HG03558 (cell line): ENCODE measurements at regions not wholly inside any gene's neighbourhood (a gene's known extent, or its start where the extent isn't known, plus 50 kb on each side); places are given as distances from the start of the nearest gene placed in this dataset.
"Not testable (repeated sequence)": the region's sequence is repeated elsewhere in the genome, so short reads cannot be mapped to it uniquely, and the experiment has no call there.

Experiments used
- ATAC-seq: cut with Tn5 transposase; IDR thresholded peaks from one replicate; pipeline ENCODE4 v1.9.1; 2021; ENCODE audit warnings: moderate number of reproducible peaks; ENCODE audit not compliant: unreplicated experiment; ENCODE audit errors: extremely low read depth

DNA sequence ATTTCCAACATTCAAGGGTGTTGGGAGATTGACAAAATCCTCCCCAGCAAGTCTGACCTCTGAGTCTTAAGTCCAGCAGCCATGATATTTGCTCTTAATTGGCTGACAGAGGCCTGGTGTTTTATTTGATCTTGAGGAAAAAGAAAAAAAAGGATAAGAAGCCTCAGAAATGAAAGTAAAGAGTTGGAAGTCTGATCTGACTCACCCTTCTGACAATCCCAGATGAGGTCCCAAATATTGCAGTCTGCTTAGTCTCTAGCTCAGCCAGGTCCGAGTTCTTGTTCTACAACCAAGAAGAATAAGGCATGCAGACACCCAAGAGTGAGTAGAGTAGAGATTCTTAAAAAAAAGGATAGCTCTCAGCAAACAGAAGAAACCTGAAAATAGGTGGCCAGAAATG, 632.5 kb upstream of the ST8SIA4 start:
- ATAC-seq, result no peak

DNA sequence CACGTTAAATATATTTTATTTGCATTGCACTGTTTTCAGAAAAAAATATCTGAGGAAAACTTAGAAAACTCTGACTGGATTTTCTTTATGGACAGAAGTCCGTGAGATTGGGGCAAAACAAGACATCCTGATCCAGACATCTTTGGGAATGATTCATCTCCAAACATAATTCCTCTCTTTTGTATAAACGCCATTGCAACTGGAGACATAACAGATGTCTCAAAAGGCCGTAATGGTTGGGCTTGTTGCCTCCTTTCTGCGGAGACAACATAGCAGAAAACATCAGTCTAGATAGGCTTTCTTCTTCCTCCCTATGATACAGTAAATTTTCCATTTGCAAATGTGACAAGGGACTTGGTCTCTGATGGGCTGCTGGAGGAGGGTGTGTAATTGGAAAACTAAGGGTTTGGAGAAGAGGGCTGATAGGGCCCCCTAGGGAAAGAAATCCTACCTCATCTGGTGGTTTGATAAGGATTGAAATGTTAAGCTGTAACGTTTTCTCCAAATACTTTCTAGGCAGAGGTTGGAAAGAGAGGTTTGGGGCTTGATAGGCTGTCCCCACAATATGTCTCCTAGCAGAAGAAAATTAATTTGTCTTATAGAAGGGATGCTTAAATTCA, 631.5 kb upstream of the ST8SIA4 start:
- no peak for ATAC-seq

DNA sequence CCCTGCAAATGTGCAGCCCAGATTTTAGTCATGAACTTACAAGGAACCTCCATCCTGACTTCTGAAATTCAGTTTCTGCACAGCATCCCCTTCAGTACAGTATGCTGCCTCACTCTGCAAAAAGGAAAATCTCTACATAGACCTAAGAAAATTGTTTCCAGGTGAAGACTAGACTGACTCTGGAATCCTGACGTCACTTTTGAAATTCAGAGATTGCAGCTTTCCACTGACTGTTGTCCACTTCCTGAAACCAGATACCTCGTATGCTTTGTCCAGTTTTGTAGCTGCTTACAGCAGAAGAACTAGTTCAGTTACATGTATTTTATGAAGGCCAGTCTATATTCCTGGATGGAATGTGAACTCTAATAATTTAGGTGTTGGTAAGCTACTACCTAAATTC, 629.3 kb upstream of the ST8SIA4 start:
- no peak for ATAC-seq

DNA sequence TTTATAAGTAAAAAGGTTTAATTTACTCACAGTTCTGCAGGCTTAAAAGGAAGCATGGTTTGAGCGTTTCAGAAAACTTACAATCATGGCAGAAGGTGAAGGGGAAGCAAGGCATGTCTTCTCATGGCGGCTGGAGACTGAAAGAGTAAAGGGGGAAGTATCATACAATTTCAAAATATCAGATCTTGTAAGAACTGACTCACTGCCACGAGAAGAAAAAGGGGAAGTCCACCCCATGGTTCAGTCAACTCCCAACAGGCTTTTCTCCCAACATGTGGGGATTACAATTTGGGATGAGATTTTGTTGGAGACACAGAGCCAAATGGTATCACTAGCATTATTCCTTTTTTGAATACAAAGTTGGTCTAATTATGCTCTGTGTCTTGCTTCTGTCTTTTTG, 627.9 kb upstream of the ST8SIA4 start:
- ATAC-seq, result no peak

DNA sequence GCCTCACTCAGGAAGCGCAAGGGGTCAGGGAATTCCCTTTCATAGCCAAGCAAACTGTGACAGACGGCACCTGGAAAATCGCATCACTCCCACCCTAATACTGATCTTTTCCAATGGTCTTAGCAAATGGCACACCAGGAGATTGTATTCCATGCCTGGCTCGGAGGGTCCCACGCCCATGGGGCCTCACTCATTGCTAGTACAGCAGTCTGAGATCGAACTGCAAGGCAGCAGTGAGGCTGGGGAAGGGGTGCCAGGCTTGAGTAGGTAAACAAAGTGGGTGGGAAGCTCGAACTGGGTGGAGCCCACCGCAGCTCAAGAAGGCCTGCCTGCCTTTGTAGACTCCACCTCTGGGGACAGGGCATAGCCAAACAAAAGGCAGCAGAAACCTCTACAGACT, 626.0 kb upstream of the ST8SIA4 start:
- not testable (repeated sequence) for ATAC-seq

DNA sequence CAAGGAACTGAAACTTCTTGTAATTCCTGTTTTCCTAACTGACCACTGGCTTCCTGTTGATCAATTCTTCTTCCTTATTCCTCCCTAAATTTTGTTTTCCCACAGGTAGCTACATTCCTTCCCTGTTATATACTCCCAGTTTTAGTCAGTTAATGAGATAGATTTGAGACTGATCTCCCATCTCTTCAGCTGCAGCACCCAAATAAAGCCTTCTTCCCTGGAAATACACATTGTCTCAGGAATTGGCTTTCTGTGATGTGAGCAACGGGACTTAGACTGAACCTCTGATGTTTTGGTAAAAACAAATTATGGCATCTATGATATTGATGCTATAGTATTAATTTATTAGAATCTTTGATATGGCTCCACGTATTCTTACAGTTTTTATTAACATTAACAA, 617.3 kb upstream of the ST8SIA4 start:
- ATAC-seq, result no peak

DNA sequence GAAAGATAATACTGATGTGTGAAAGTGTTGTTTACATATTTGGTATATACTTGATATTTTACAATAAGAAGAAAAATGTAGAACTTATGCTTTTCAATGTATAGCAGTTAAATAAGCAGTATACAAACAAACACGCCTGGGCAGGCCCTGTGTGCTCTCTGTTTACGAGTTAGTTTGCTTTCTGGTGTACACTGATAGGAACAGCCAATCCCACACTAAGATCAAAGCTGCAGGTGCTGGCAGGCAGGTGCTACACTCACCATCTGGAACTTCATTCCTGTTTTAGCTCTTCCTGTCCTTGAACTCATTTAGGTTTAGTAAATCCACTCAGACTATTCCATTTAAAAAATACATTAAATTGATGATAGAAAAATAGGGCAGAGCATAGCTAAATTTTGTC, 614.7 kb upstream of the ST8SIA4 start:
- no peak for ATAC-seq

DNA sequence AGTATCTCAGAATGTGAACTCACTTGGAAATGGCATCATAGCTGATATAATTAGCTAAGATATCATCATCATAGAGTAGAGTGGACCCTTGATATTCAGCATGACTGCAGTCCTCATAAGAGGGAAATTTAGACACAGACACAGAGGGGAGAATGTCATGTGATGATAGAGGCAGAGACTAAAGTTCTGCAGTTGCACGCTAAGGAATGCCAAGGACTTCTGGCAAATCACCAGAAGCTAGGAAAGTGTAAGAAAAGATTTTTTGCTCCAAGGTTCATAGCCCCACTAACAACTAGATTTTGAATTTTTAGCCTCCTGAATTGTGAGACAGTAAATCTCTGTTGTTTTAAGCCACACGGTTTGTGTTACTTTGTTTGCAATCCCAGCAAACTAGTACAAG, 612.6 kb upstream of the ST8SIA4 start:
- no peak for ATAC-seq

DNA sequence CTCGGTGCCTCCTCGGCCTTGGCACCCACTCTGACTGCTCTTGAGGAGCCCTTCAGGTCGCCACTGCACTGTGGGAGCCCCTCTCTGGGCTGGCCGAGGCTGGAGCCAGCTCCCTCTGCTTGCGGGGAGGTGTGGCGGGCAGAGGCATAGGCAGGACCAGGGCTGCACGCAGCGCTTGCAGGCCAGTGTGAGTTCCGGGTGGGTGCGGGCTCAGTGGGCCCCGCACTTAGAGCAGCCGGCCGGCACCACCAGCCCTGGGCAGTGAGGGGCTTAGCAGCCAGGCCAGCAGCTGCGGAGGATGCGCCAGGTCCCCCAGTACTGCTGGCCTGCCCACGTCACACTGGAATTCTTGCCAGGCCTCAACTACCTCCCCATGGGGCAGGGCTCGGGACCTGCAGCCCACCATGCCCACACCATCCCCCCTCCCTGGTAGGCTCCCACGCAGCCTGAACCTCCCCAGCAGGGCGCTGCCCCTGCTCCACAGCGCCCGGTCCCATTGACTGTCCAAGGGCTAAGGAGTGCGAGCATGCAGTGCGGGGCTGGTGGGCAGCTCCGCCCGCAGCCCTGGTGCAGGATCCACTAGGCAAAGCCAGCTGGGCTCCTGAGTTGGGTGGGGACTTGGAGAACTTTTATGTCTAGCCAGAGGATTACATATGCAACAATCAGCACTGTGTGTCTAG, 602.9 kb upstream of the ST8SIA4 start:
- ATAC-seq, result no peak

DNA sequence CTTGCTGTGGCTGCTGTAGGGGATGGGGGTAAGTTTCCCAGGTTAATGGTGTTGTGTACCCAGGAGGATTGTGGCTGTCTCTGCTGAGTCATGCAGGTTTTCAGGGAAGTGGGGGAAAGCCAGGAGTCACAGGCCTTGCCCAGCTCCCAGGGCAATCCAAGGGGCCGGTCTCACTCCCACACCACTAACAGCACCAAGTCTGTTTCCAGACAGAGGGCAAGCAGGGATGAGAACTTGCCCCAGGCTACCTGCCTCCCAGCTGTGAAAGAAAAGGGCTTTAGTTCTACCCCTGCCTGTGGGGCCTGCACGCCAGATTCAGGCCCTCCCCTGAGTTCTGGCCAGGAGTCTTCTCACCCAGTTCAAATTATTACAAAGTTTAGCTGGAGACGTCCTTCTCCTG, 579.8 kb upstream of the ST8SIA4 start:
- no peak for ATAC-seq

DNA sequence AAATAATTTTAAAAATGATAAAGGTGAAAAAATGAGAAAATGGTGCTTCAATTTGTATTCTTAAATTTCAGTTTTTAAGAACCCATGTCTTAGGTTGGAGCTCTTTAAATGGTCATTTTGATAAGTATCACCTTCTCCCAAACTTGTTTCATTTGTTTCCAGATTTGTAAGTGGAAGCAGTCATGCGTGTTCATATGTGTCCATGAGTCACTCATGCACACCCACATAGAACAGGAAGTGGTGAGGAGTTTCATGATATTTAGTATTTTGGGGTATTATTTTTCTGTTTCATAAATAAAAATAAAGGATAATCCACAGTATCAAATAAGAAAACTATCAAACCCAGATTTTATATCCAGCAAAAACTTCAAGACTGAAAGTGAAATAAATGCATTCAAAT, 570.4 kb upstream of the ST8SIA4 start:
- no peak for ATAC-seq

DNA sequence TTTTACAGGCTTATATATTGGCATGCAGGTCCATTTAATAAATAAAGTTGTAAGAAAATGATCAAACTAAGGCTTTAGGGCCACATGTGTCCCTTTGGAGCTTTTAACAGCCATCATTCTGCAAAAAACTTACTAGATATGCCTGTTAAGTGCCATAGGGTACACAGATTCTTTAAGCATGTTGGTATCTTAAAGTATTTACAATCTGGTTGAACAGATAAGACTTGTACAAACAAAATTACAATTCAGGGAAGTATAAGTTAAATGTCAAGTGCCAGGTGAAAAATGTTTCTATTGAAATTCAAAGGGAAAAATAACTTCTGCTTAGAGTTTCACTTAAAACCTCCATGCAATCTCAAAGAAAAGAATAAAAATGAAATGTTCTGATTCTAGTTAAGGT, 558.4 kb upstream of the ST8SIA4 start:
- no peak for ATAC-seq

DNA sequence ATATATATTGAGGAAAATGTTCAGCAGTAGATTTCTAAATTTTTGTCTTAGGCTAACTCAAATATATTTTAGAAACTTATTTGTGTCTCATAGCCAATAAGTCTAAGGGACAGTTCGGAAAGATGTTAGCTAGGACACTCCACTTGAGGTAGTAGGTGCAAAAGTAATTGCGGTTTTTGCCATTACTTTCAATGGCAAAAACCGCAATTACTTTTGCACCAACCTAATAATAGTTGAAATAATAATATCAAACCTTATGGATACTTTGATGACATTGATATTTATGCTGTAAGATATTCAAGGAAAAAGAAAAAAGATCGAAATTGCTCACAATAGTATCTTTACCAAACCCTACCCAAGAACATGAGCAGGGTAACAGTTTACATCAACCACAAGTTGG, 555.5 kb upstream of the ST8SIA4 start:
- ATAC-seq, result no peak

DNA sequence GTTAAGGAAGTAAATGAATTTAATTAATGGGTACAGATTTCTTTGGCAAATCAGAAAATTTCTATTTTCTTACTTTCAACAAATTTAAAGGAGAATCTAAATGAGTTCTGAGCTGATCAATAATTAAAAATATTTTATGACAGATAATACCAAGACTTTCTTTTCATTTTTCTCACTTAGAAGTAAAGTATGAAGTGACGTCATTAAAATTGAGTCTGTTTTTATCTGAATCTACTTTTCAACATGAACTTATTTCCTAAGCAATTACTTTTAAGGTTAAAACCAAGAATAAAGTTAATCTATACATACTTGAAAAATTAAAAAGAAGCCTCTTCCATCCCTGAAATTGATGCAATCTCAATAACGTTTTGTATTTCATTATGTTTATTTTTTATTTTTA, 552.8 kb upstream of the ST8SIA4 start:
- no peak for ATAC-seq

DNA sequence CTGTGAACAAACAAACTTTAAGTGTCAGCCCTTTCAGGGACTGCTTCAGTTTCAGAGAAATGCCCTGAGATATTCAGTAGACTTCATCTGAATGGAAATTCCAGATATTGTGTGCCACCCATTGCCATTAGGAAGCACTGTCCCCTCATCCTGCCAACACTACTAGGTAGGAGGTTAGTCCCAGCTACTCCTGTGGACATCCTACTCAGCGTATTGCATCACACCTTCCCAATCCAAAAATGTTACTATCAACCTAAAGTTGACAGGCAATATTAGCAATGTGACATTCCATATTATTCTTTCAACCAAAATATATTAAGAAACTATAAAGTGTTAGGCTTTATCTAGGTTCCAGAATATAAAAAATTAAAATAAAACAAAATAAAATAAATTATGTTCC, 552.0 kb upstream of the ST8SIA4 start:
- no peak for ATAC-seq

DNA sequence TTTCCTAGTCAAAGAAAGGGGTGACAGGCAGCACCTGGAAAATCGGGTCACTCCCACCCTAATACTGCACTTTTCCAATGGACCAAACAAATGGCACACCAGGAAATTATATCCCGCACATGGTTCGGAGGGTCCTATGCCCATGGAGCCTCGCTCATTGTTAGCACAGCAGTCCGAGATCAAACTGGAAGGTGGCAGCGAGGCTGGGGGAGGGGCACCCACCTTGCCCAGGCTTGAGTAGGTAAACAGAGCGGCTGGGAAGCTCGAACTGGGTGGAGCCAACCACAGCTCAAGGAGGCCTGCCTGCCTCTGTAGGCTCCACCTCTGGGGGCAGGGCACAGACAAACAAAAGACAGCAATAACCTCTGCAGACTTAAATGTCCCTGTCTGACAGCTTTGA, 539.2 kb upstream of the ST8SIA4 start:
- ATAC-seq, result not testable (repeated sequence)

DNA sequence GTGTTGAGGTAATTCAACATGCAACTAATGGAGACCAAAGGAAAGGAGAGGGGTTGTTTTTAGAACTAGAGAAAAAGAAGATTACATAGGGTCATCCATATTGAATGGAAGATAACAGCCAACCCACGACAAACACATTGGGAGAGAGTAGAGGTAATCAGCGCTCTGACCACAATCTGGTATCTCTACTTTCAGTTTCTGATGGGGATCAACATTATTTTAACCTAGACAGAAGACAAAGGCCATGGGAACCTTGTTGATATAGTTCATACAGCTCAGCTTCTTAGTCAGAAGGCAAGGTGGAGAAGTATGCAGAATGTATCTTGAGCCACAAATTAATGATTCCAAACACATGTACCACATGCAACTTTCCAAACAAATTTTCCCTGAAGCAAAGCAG, 537.1 kb upstream of the ST8SIA4 start:
- ATAC-seq, result no peak

DNA sequence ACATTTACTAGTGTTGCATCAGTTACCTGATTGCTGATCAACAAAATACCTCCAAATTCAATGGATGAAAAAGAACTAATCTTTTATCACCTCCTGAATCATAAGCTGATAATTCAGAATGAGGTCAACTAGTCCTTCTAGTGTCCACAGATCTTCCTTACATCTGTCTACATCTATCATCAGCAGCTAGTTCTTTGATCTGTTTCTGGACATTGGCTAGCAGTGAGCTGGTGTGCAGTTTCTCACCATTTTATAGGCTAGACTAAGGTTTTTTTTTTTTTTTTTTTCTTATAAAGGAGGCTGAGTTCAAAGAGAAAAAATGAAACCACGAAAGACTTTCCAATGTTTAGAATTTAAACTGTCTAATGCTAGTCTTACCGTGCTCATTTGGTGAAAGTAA, 534.3 kb upstream of the ST8SIA4 start:
- ATAC-seq, result no peak

DNA sequence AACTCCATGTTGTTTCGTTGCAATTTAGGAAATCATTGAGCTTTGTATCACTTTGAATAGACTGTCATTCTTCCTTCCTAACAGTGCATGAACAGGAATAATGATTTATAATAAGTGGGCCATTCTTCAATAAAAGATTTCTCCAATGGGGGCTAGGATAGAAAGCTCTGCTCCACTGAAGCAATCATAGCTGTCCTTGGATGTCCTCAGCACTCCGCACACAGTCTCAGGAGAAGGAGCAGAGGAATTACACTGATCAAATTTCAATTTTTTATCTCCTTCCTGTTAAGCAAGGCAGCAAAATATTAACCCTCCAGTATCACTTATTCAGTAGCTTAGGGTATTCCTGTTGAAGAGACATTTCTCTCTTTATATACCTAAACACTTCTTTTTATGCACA, 532.7 kb upstream of the ST8SIA4 start:
- no peak for ATAC-seq

DNA sequence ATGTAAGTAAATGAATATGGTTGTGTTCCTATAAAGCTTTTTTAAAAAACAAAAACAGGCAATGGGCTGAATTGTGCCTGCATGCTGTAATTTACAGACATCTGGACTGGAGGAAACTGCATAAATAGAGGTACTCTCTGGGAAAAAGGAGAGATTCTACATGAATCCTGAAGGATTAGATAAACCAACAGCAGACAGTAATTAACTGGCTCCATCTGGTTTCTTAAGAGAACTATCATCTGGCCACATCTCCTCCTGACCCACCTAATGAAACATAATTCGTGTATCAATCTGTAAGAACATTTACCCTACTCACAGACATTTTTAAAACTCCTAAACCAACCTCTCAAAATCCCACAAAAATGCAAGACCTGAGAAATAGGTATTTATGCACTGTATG, 528.1 kb upstream of the ST8SIA4 start:
- ATAC-seq, result no peak

DNA sequence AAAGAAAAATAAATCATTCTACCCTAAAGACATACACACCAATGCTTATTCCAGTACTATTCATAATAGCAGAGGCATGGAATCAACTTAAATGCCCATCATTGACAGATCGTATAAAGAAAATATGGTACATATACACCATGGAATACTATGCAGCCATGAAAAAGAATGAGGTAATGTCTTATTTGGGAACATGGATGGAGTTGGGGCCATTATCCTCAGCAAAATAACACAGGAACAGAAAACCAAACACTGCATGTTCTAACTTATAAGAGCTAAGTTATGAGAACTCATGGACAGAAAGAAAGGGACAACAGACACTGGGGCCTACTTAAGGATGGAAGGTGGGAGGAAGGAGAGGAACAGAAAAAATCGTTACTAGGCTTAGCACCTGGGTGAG, 527.5 kb upstream of the ST8SIA4 start:
- ATAC-seq, result no peak

DNA sequence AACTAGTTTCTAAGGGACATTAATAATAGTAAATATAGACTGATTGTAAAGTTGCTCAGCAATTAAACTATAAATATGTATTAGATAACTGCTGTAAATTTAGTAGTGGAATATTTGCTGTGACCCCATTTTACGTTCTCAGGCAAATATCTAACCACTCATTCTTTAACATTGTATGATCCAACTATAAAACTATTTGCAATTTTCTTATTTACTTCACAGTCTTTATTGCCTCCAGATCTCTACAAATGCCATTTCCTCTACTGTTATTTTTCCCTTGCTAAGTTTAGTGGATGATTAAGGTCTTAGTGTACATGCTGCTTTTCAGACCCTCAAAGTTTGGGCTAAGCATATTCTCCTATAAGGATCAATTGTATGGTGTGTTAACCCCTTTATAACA, 526.2 kb upstream of the ST8SIA4 start:
- no peak for ATAC-seq
